Osteoblast (primary cell): ENCODE measurements at regions not wholly inside any gene's neighbourhood (a gene's known extent, or its start where the extent isn't known, plus 50 kb on each side); places are given as distances from the start of the nearest gene placed in this dataset.

Experiments used
- DNase-seq: peaks from one replicate; pipeline ENCODE4 v3.0.0; 2011; ENCODE audit warnings: low spot score, mixed read lengths; ENCODE audit not compliant: insufficient read length; ENCODE audit errors: missing footprints
- H2AFZ ChIP-seq: 2 replicates; pipeline ENCODE4 v1.6.0; 2011; ENCODE audit warnings: mild to moderate bottlenecking, low read length
- H3K27ac ChIP-seq: 2 replicates; pipeline ENCODE4 v1.5.1; 2011; ENCODE audit warnings: mild to moderate bottlenecking, low read depth, low read length, moderate library complexity
- H3K27me3 ChIP-seq: 2 replicates; pipeline ENCODE4 v1.6.0; 2012; ENCODE audit warnings: mild to moderate bottlenecking, control low read depth, inconsistent platforms, low read length, moderate library complexity; ENCODE audit not compliant: insufficient read depth
- H3K36me3 ChIP-seq: 2 replicates; pipeline ENCODE4 v1.5.1; 2011; ENCODE audit warnings: mild to moderate bottlenecking, low read length, control low read depth, moderate library complexity; ENCODE audit not compliant: insufficient read depth
- H3K4me1 ChIP-seq: 2 replicates; pipeline ENCODE4 v1.5.1; 2011; ENCODE audit warnings: mild to moderate bottlenecking, low read length, control low read depth, moderate library complexity; ENCODE audit not compliant: insufficient read depth
- H3K4me2 ChIP-seq: 2 replicates; pipeline ENCODE4 v1.6.0; 2011; ENCODE audit warnings: mild to moderate bottlenecking, low read length; ENCODE audit not compliant: insufficient read depth
- H3K4me3 ChIP-seq: fragments of 200-600 bp; sonication (generic); 3 replicates; pipeline ENCODE4 v1.5.1; 2012; ENCODE audit warnings: mild to moderate bottlenecking, low read length, inconsistent platforms; ENCODE audit not compliant: insufficient read depth
- H3K79me2 ChIP-seq: 2 replicates; pipeline ENCODE4 v1.6.0; 2012; ENCODE audit warnings: mild to moderate bottlenecking, low read length, control low read depth, inconsistent platforms; ENCODE audit not compliant: insufficient read depth
- H3K9me3 ChIP-seq: 2 replicates; pipeline ENCODE4 v1.5.1; 2011; ENCODE audit warnings: low read depth, low read length, control low read depth
- H4K20me1 ChIP-seq: 2 replicates; pipeline ENCODE4 v1.6.0; 2012; ENCODE audit warnings: mild to moderate bottlenecking, low read length, control low read depth; ENCODE audit not compliant: insufficient read depth
- TF ChIP-seq, protein P1 (sequence below): IDR thresholded peaks from 2 replicates; pipeline ENCODE4 v1.5.1; 2011; ENCODE audit warnings: mild to moderate bottlenecking, low read depth, low read length, moderate library complexity; ENCODE audit errors: extremely low read depth

DNA sequence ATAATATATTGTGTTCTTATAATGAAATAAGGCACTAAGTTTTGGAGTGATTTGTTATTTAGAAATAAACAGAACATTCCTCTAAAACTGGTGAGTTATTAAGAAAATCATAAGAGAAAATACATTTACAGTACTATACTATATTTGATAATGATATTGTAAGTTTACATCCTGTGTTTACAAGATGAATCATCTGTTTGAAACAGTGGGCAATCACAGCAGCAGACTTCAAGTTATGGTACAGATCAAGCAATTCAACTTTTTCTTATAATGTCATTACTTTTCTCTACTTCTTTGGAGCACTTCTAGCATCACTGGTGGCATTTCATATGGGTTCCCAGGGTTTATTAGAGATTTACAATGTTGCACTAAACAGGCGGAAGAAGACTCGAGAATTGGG, 86.5 kb upstream of the BRINP3 start:
- Histone ChIP-seq H3K4me1 (no peaks in the 10 kb centered on the region), H3K27ac (no peak overlapping the region), H3K27me3 (no peaks in the 10 kb centered on the region), H3K4me3 (no peak overlapping the region), H3K36me3 (no peaks in the 10 kb centered on the region), H3K79me2 (no peaks in the 10 kb centered on the region), H4K20me1 (no peaks in the 10 kb centered on the region), H3K4me2 (no peak overlapping the region), H3K9me3 (peaks cover 4% of the 10 kb centered on the region), H2AFZ (no peak overlapping the region)
- TF ChIP-seq, protein P1, sequence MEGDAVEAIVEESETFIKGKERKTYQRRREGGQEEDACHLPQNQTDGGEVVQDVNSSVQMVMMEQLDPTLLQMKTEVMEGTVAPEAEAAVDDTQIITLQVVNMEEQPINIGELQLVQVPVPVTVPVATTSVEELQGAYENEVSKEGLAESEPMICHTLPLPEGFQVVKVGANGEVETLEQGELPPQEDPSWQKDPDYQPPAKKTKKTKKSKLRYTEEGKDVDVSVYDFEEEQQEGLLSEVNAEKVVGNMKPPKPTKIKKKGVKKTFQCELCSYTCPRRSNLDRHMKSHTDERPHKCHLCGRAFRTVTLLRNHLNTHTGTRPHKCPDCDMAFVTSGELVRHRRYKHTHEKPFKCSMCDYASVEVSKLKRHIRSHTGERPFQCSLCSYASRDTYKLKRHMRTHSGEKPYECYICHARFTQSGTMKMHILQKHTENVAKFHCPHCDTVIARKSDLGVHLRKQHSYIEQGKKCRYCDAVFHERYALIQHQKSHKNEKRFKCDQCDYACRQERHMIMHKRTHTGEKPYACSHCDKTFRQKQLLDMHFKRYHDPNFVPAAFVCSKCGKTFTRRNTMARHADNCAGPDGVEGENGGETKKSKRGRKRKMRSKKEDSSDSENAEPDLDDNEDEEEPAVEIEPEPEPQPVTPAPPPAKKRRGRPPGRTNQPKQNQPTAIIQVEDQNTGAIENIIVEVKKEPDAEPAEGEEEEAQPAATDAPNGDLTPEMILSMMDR, result no peak
- no peak for DNase-seq

DNA sequence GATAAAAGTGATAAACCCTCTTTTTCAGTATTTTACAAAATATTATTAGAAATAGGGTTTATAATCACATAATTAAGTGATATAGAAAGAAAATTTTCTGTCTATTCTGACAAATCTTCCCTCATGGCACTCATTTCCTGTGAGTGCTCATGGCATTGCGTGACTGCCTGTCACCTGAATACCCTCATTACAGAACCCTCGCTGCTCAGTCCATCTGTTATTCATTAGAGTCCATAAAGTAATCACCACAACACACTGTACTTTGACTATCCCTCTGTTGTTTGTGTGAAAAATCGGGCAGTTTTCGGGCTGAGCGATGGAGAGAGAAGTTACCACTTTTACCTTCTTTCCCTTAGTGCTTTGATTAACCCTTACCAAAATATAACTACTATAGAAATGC, 100.4 kb upstream of the BRINP3 start:
- Histone ChIP-seq H3K27me3 (no peaks in the 10 kb centered on the region), H2AFZ (no peak overlapping the region), H3K79me2 (no peaks in the 10 kb centered on the region), H3K4me3 (no peak overlapping the region), H3K9me3 (no peaks in the 10 kb centered on the region), H3K4me1 (no peaks in the 10 kb centered on the region), H3K36me3 (no peaks in the 10 kb centered on the region), H3K4me2 (no peak overlapping the region), H4K20me1 (no peaks in the 10 kb centered on the region), H3K27ac (no peak overlapping the region)
- TF ChIP-seq, protein P1, result no peak
- DNase-seq, result no peak

DNA sequence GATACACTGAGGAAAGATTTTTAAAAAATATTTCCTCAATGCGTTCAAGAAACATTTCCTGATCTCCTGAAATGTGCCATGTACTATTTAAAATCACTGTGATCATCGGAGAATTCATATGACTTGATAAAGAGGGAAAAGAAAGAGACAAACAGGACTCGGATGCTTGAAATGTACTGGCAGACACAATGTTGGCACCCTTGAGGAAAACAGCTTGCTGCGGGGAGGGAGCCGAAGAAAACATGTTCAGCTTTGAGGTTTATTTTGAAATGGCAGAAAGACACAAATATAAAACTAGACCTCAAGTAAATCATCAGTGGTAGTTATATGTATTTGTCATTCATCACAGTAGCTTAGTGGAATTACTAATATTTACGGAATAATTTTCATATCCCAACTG, 100.9 kb upstream of the BRINP3 start:
- TF ChIP-seq, protein P1, result no peak
- Histone ChIP-seq H3K9me3 (no peaks in the 10 kb centered on the region), H3K27me3 (no peaks in the 10 kb centered on the region), H3K4me3 (no peak overlapping the region), H3K4me1 (no peaks in the 10 kb centered on the region), H3K36me3 (no peaks in the 10 kb centered on the region), H3K79me2 (no peaks in the 10 kb centered on the region), H4K20me1 (no peaks in the 10 kb centered on the region), H3K4me2 (no peak overlapping the region), H2AFZ (no peak overlapping the region), H3K27ac (no peak overlapping the region)
- no peak for DNase-seq

DNA sequence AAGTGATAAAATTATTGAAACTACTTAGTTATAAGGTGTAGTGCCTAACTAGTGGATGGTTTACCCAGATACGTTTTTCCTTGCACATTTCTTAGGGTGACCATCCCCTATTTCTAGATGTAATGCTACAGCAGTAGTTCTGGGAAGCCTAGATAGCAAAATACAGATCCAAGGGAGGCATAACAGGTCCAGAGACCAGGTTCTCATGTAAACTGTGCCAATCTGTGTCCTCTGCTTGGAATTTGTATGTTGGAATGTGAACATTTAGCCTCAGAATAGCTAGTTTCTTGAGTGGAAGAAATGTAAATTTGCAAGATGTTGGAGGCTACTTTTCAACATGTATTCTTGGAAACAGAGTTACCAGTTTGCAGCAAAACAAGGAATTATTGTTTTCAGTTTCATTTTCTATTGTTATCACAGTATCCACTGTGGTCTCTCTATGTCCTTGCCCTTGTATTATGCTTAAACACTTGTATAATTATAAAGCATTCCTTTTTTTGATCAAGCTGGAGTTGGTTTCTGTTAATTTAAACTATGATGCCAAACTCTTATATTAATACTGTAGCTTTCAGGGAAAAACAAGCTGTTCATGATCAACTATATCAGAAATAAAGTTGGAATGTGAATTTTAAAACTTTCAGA, 102.0 kb upstream of the BRINP3 start:
- H3K4me1 ChIP-seq, result no peaks in the 10 kb centered on the region
- no peak overlapping the region for H3K4me2 ChIP-seq
- H3K27ac ChIP-seq, result no peak overlapping the region
- no peaks in the 10 kb centered on the region for H4K20me1 ChIP-seq
- TF ChIP-seq, protein P1, result no peak
- H3K79me2 ChIP-seq, result no peaks in the 10 kb centered on the region
- no peaks in the 10 kb centered on the region for H3K36me3 ChIP-seq
- no peaks in the 10 kb centered on the region for H3K27me3 ChIP-seq
- no peak overlapping the region for H3K4me3 ChIP-seq
- no peaks in the 10 kb centered on the region for H3K9me3 ChIP-seq
- no peak for DNase-seq
- no peak overlapping the region for H2AFZ ChIP-seq
